AG10803 (cell line): ENCODE measurements at regions not wholly inside any gene's neighbourhood (a gene's known extent, or its start where the extent isn't known, plus 50 kb on each side); places are given as distances from the start of the nearest gene placed in this dataset.
A peak's percentile ranks its signal among the peaks of the same experiment; 100 is the strongest.

Experiments
- DNase-seq: peaks from one replicate; pipeline ENCODE4 v3.0.0; 2010; ENCODE audit warnings: low read depth
- H3K4me3 ChIP-seq: 2 replicates; pipeline ENCODE4 v1.5.1; 2011; ENCODE audit warnings: mild to moderate bottlenecking, low read length, control low read depth
- TF ChIP-seq, protein P1 (sequence below): conservative IDR thresholded peaks from 2 replicates; pipeline ENCODE4 v1.5.1; 2011; ENCODE audit warnings: mild to moderate bottlenecking, low read length, control low read depth, inconsistent platforms

DNA sequence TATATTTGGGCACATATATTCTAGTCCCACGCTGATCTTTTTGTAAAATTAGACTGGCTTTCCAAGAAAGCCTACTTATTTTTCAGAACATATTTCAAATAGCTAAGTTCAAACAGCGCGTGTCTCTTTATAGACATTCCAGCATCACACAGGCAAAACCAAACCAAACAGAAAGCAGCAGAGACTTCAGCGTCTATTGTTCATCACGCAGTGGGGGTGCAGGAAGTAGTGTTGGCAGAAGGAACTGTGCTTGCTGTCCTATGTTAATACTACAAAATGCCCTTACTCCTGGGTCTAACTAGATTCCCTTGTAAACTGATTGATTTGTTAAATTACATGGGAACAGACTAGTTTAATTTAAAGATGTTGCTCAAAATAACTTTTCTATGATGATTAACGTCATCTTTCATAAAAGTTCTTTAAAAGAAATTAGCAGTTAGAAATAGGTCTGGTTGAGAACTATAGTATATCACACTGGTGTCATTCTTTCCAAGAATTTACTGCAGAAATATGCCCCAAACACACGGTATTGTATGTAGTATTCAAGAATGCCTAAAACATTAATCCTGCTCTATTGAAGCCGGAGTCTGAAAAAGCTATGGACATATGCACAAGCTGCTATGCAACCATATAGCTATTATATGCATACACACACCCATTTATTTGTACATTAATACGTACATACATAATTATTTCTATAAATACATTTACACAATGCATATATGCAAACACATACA, 436.3 kb downstream of the CBLN2 start:
- peak; percentile 2 for DNase-seq
- H3K4me3 ChIP-seq: no peak overlapping the region
- TF ChIP-seq, protein P1, sequence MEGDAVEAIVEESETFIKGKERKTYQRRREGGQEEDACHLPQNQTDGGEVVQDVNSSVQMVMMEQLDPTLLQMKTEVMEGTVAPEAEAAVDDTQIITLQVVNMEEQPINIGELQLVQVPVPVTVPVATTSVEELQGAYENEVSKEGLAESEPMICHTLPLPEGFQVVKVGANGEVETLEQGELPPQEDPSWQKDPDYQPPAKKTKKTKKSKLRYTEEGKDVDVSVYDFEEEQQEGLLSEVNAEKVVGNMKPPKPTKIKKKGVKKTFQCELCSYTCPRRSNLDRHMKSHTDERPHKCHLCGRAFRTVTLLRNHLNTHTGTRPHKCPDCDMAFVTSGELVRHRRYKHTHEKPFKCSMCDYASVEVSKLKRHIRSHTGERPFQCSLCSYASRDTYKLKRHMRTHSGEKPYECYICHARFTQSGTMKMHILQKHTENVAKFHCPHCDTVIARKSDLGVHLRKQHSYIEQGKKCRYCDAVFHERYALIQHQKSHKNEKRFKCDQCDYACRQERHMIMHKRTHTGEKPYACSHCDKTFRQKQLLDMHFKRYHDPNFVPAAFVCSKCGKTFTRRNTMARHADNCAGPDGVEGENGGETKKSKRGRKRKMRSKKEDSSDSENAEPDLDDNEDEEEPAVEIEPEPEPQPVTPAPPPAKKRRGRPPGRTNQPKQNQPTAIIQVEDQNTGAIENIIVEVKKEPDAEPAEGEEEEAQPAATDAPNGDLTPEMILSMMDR: no peak

GRCh38 chr18:72104851-72105250, 439.3 kb downstream of the CBLN2 start:
- TF ChIP-seq, protein P1: no peak
- no peak for DNase-seq
- H3K4me3 ChIP-seq: no peak overlapping the region

- H3K4me3 ChIP-seq: no peak overlapping the region
- DNase-seq: no peak
- TF ChIP-seq, protein P1: no peak
These were observed 441.7 kb downstream of the CBLN2 start for GRCh38 chr18:72102412-72102811.

- DNase-seq: no peak
- TF ChIP-seq, protein P1: no peak
- no peak overlapping the region for H3K4me3 ChIP-seq
These were observed 443.6 kb downstream of the CBLN2 start for GRCh38 chr18:72100465-72101004.

- DNase-seq: no peak
- H3K4me3 ChIP-seq: no peak overlapping the region
- TF ChIP-seq, protein P1: no peak
These were observed 452.8 kb downstream of the CBLN2 start for GRCh38 chr18:72091369-72091768.

GRCh38 chr18:72089432-72089831, 454.7 kb downstream of the CBLN2 start:
- no peak overlapping the region for H3K4me3 ChIP-seq
- TF ChIP-seq, protein P1: no peak
- no peak for DNase-seq

DNA sequence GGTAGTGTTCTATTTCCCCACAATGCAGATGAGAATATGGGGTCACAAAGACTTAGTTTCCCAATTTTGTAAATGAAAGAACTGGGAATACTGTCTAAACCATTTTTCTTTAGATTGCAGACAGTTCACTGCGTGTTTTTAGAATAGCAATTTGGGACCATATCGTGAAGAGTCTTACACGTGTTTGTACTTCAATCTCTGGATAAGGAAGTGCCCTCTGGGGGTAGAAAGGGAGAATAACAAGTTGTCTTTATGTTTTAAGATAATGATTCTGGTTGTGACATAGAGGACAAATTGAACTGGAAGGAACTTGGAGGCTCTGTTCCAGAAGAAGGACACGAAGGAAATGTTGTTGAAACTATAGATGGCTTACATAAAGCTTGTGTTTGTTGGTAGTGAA, 457.7 kb downstream of the CBLN2 start:
- TF ChIP-seq, protein P1: peak; percentile 17; the same call in 1 of the 2 replicates
- DNase-seq: no peak
- H3K4me3 ChIP-seq: no peak overlapping the region
